Endothelial cell of umbilical vein (primary cell): ENCODE measurements at regions not wholly inside any gene's neighbourhood (a gene's known extent, or its start where the extent isn't known, plus 50 kb on each side); places are given as distances from the start of the nearest gene placed in this dataset.

Experiments
- BruUV-seq: library from RNA; stranded (reverse); fragments of 400-500 nt; replicated peaks from 2 replicates; lab custom pipeline; 2021; lab: Mats Ljungman, UMichigan
- CTCF ChIA-PET: fragments of 300-600, 350-600 bp; sonication (Branson Sonifier 250); formaldehyde crosslinking; loops from one replicate; lab custom pipeline; 2021; ENCODE audit warnings: antibody characterized with exemption, inconsistent platforms; lab: Charles Lee
- POLR2A ChIA-PET: fragments of 300-600, 350-600 bp; sonication (Branson Sonifier 250); formaldehyde crosslinking; loops from one replicate; lab custom pipeline; 2021; ENCODE audit warnings: antibody characterized with exemption, inconsistent platforms; lab: Charles Lee
- DNase-seq: peaks from one replicate; pipeline ENCODE4 v3.0.0-alpha.2; 2011; ENCODE audit warnings: low read depth, low spot score
- FAIRE-seq: peaks from 2 replicates; lab custom pipeline; 2011; peaks lifted over from hg19 to GRCh38; lab: Jason Lieb, UNC
- H2AFZ ChIP-seq: 2 replicates; pipeline ENCODE4 v1.6.0; 2012; ENCODE audit warnings: low read depth, low read length, control low read depth, inconsistent platforms
- H3K27ac ChIP-seq: 2 replicates; pipeline ENCODE4 v1.5.1; 2011; ENCODE audit warnings: low read depth, mild to moderate bottlenecking, control low read depth, low read length, moderate library complexity; ENCODE audit not compliant: insufficient read depth
- H3K27me3 ChIP-seq, 2 experiments: 2 replicates each; pipeline versions ENCODE4 v1.6.0 to v1.6.1; 2011; ENCODE audit warnings: low read length in 2 of 2, mixed read lengths in 1 of 2; ENCODE audit not compliant: control insufficient read depth in 2 of 2, insufficient read depth in 2 of 2
- H3K36me3 ChIP-seq, 2 experiments: 2 replicates in 1 of 2; 3 replicates in 1 of 2; pipeline ENCODE4 v1.5.1; 2011; ENCODE audit warnings: low read length in 2 of 2, mild to moderate bottlenecking in 1 of 2, moderate library complexity in 1 of 2; ENCODE audit not compliant: control insufficient read depth in 2 of 2, insufficient read depth in 2 of 2; ENCODE audit errors: extremely low read depth in 1 of 2
- H3K4me1 ChIP-seq: 3 replicates; pipeline ENCODE4 v1.5.1; 2011; ENCODE audit warnings: mild to moderate bottlenecking, low read length; ENCODE audit not compliant: control insufficient read depth, insufficient read depth; ENCODE audit errors: extremely low read depth
- H3K4me2 ChIP-seq: 2 replicates; pipeline ENCODE4 v1.6.1; 2011; ENCODE audit warnings: low read length, control low read depth, mixed read lengths; ENCODE audit not compliant: insufficient read depth
- H3K4me3 ChIP-seq, 3 experiments: fragments of 200-600 bp in 1 of 3; sonication (generic), shearing (Covaris generic) in 1 of 3; replicated peaks in 1 of 3; 2 replicates each; pipeline ENCODE4 v1.5.1; 2011 to 2016; ENCODE audit warnings: control low read depth in 3 of 3, low read length in 3 of 3, mild to moderate bottlenecking in 2 of 3, inconsistent platforms in 1 of 3, low read depth in 1 of 3, moderate library complexity in 1 of 3; ENCODE audit not compliant: insufficient read depth in 1 of 3
- H3K79me2 ChIP-seq: 2 replicates; pipeline ENCODE4 v1.6.0; 2012; ENCODE audit warnings: low read length, inconsistent platforms; ENCODE audit not compliant: control insufficient read depth, insufficient read depth
- H3K9ac ChIP-seq: replicated peaks from 2 replicates; pipeline ENCODE3; 2011; ENCODE audit warnings: low read length, control low read depth; ENCODE audit not compliant: insufficient read depth; ENCODE audit errors: extremely low read depth
- H3K9me1 ChIP-seq: replicated peaks from 3 replicates; pipeline ENCODE4 v1.6.0; 2011; ENCODE audit warnings: mild to moderate bottlenecking, low read length; ENCODE audit not compliant: control insufficient read depth, insufficient read depth; ENCODE audit errors: extremely low read depth
- H3K9me3 ChIP-seq: replicated peaks from 2 replicates; pipeline ENCODE4 v1.5.1; 2012; ENCODE audit warnings: low read length, inconsistent platforms; ENCODE audit not compliant: control insufficient read depth, insufficient read depth
- H4K20me1 ChIP-seq: replicated peaks from 2 replicates; pipeline ENCODE3; 2011; ENCODE audit warnings: mild to moderate bottlenecking, low read length; ENCODE audit not compliant: control insufficient read depth, insufficient read depth; ENCODE audit errors: extremely low read depth
- EZH2 ChIP-seq: IDR thresholded peaks from 2 replicates; pipeline ENCODE4 v1.6.1; 2012; ENCODE audit warnings: borderline replicate concordance, low read depth, mild to moderate bottlenecking, moderate library complexity, low read length, inconsistent platforms; ENCODE audit not compliant: severe bottlenecking
- FOS ChIP-seq: IDR thresholded peaks from 2 replicates; pipeline ENCODE4 v1.6.1; 2011; ENCODE audit warnings: mild to moderate bottlenecking, low read length, moderate library complexity, borderline replicate concordance; ENCODE audit not compliant: insufficient read depth
- GATA2 ChIP-seq: IDR thresholded peaks from 2 replicates; pipeline ENCODE4 v1.7.0; 2011; ENCODE audit warnings: low read depth, mild to moderate bottlenecking, moderate library complexity, mixed read lengths, low read length; ENCODE audit not compliant: insufficient read length, insufficient read depth
- JUN ChIP-seq: IDR thresholded peaks from 2 replicates; pipeline ENCODE4 v1.6.1; 2011; ENCODE audit warnings: borderline replicate concordance, low read depth; ENCODE audit not compliant: insufficient read length, insufficient read depth
- MYC ChIP-seq: IDR thresholded peaks from one replicate; pipeline ENCODE4 v1.6.1; 2011; ENCODE audit warnings: mild to moderate bottlenecking, low read depth, low read length
- POLR2A ChIP-seq: IDR thresholded peaks from 2 replicates; pipeline ENCODE4 v1.6.1; 2012; ENCODE audit warnings: low read depth, mild to moderate bottlenecking, control low read depth, low read length
- POLR2AphosphoS5 ChIP-seq: IDR thresholded peaks from 2 replicates; pipeline ENCODE4 v1.6.1; 2012; ENCODE audit warnings: low read depth, mild to moderate bottlenecking, control low read depth, low read length, moderate library complexity; ENCODE audit not compliant: insufficient read depth
- dilution Hi-C: fragments of 300-500 bp; cut with MboI; formaldehyde crosslinking; loops from one replicate; pipeline ENCODE4 v1.15.0; 2019; ENCODE audit warnings: low sequenced_read_pairs; ENCODE audit not compliant: extremely low pct_ligation_motif_present
- intact Hi-C: fragments of 100-400 bp; cut with micrococcal nuclease; formaldehyde crosslinking; loops from one replicate; pipeline ENCODE4 v1.10.0; 2022
- TF ChIP-seq, protein P1 (sequence below), 2 donors: IDR thresholded peaks; 1 replicate in 1 of 2; 2 replicates in 1 of 2; pipeline ENCODE4 v1.5.1; 2011; ENCODE audit warnings: low read length in 2 of 2, mild to moderate bottlenecking in 2 of 2, moderate library complexity in 2 of 2, control low read depth in 1 of 2, inconsistent platforms in 1 of 2, low read depth in 1 of 2; ENCODE audit not compliant: insufficient read depth in 1 of 2; ENCODE audit errors: extremely low read depth in 1 of 2
- TF ChIP-seq, protein P2 (sequence below): IDR thresholded peaks from 2 replicates; pipeline ENCODE4 v1.6.1; 2011; ENCODE audit not compliant: insufficient read depth, insufficient read length

DNA sequence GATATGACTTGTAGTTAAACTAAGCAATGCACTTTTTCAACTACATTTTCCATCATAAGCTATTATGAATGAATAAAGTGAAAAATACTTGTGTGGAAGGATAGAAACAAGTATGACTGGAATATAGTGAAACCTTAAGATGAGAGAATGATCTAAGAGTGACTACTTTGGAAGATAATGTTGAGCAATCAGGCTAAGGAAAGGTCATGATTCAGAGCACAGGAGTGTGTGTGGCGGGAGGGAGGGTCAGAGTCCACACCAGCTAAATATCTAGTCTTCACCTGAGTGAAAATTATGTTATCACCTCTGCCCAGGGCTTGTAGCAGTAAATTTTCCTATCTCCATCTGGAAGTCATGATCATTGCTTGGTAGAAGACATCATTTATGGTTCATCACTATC lies 833.4 kb upstream of the ATXN8OS start:
- Histone ChIP-seq H3K36me3 (no peaks in the 10 kb centered on the region), H4K20me1 (no peaks in the 10 kb centered on the region), H3K4me1 (no peaks in the 10 kb centered on the region), H3K79me2 (no peaks in the 10 kb centered on the region), H3K9me1 (no peaks in the 10 kb centered on the region), H3K27ac (no peak overlapping the region), H3K9me3 (no peaks in the 10 kb centered on the region), H3K27me3 (no peaks in the 10 kb centered on the region), H2AFZ (no peak overlapping the region), H3K4me2 (no peak overlapping the region), H3K4me3 (no peak overlapping the region), H3K9ac (no peak overlapping the region)
- CTCF ChIA-PET = no interaction called here
- FAIRE-seq = no peak
- intact Hi-C loops = no loop called here
- no TSS peak for BruUV-seq
- TF ChIP-seq POLR2A = no peak
- TF ChIP-seq, protein P1, sequence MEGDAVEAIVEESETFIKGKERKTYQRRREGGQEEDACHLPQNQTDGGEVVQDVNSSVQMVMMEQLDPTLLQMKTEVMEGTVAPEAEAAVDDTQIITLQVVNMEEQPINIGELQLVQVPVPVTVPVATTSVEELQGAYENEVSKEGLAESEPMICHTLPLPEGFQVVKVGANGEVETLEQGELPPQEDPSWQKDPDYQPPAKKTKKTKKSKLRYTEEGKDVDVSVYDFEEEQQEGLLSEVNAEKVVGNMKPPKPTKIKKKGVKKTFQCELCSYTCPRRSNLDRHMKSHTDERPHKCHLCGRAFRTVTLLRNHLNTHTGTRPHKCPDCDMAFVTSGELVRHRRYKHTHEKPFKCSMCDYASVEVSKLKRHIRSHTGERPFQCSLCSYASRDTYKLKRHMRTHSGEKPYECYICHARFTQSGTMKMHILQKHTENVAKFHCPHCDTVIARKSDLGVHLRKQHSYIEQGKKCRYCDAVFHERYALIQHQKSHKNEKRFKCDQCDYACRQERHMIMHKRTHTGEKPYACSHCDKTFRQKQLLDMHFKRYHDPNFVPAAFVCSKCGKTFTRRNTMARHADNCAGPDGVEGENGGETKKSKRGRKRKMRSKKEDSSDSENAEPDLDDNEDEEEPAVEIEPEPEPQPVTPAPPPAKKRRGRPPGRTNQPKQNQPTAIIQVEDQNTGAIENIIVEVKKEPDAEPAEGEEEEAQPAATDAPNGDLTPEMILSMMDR (IDR thresholded peaks at IDR 0.05; ENCODE audit: extremely low read depth in 1 of 2, insufficient read depth in 1 of 2, low read depth in 1 of 2, low read length in 2 of 2) = no peak
- no peak for TF ChIP-seq EZH2
- TF ChIP-seq, protein P2, sequence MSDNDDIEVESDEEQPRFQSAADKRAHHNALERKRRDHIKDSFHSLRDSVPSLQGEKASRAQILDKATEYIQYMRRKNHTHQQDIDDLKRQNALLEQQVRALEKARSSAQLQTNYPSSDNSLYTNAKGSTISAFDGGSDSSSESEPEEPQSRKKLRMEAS = no peak
- TF ChIP-seq POLR2AphosphoS5 = no peak
- no peak for TF ChIP-seq GATA2
- no peak for TF ChIP-seq MYC
- no peak for TF ChIP-seq FOS
- no peak for TF ChIP-seq JUN
- dilution Hi-C loops = no loop called here
- POLR2A ChIA-PET = no interaction called here
- no peak for DNase-seq
